ENCODE measurements at regions not wholly inside any gene's neighbourhood (a gene's known extent, or its start where the extent isn't known, plus 50 kb on each side); places are given as distances from the start of the nearest gene placed in this dataset.

DNA sequence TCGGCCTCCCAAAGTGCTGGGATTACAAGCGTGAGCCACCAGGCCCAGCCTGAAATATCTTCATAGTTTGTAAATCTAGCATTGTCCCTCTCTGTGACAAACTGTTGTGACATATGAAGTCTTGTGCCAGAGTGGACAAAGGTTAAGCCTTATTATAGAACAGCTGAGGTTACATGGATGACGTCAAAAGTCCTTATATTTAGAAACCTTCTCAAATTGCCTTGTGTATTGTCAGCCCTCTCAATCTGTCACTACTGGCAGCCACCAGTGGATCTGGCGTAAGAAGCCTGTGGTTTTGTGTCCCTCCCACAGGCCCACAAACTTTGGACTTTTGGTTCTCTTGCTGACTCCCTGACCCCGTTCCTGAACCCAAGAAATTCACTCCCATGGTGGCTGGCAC lies 79.4 kb upstream of the CCDC112 start:
- H3K36me3 Mint-ChIP-seq (ENCODE audit: low read depth) = no peaks in the 10 kb centered on the region
- no peaks in the 10 kb centered on the region for H3K9me3 Mint-ChIP-seq

DNA sequence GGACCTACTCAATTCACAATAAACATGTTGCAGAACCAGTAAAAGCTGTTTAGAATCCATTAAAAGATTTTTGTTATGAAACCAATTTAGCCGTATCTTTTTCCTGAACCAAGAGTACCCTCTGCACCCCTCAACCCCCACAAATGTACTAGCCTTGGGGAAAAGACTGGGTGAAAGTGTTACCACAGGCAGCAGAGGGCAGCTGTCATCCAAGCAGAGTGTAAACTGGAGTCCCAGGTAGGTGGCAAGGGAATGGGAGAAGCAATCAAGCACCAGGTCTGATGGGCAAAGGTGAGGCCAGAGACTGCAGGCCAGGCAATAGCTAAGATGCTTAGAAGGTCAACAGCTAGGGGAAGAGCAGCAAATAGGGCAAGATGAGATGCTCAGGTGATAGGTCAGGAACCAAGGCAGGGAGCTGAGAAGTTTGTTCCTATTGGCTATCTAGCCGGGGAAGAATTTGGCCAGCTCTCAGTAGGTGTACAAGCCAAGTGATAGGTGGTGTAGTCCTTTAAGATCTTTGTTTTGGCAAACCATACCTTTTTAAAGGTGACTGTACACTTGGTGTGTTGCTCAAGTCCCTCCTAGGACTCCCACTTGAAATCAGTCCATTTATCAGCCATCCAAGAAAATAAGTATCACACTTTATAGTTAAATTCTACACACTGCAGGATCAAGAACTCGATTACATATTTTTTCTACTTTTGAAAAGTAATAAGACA lies 77.8 kb upstream of the CCDC112 start:
- Mint-ChIP-seq H3K9me3 (no peaks in the 10 kb centered on the region), H3K27me3 (ENCODE audit: insufficient read depth) (peaks cover 1% of the 10 kb centered on the region), H3K4me1 (ENCODE audit: low read depth) (peaks cover 23% of the 10 kb centered on the region), H3K27ac (no peak overlapping the region), H3K36me3 (ENCODE audit: low read depth) (no peaks in the 10 kb centered on the region), H3K4me3 (no peak overlapping the region)
- intact Hi-C loops (cut with micrococcal nuclease) = no loop called here
- no peak for DNase-seq (ENCODE audit: low spot score)

More for the DNA sequence above, 79.4 kb upstream of the CCDC112 start:
- peaks cover 29% of the 10 kb centered on the region for H3K4me1 Mint-ChIP-seq (ENCODE audit: low read depth)
- peaks cover 1% of the 10 kb centered on the region for H3K27me3 Mint-ChIP-seq (ENCODE audit: insufficient read depth)
- no peak overlapping the region for H3K27ac Mint-ChIP-seq
- no peak overlapping the region for H3K4me3 Mint-ChIP-seq
- intact Hi-C loops (cut with micrococcal nuclease) = loop anchor here (2.0 to 5.0 kb wide), 4 partner anchors 166 to 225 kb away; partner anchors contain the start of gene FEM1C
- DNase-seq (ENCODE audit: low spot score) = no peak

DNA sequence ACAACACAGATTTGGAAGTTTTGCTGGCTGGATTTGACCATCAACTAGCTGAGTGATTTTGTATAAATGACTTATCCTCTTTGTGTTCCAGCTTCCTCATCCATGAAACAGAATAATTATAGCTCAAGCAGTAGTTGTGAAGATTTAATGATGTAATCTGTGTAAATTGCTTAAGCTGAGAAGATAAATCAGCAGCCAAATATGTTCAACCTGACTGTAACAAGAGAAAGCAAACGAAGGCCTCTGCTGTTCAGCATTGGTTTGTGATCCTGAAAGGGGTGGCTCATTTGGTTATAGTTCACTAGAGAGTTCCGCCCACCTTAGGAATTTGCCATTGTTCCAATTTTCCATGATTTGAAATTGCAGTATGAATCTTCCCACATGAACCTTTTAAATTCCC lies 75.7 kb upstream of the CCDC112 start:
- Mint-ChIP-seq H3K9me3 (no peaks in the 10 kb centered on the region), H3K27me3 (ENCODE audit: insufficient read depth) (peaks cover 1% of the 10 kb centered on the region), H3K4me3 (no peak overlapping the region), H3K36me3 (ENCODE audit: low read depth) (no peaks in the 10 kb centered on the region), H3K4me1 (ENCODE audit: low read depth) (peaks cover 3% of the 10 kb centered on the region), H3K27ac (no peak overlapping the region)
- DNase-seq (ENCODE audit: low spot score) = no peak
- intact Hi-C loops (cut with micrococcal nuclease) = no loop called here

DNA sequence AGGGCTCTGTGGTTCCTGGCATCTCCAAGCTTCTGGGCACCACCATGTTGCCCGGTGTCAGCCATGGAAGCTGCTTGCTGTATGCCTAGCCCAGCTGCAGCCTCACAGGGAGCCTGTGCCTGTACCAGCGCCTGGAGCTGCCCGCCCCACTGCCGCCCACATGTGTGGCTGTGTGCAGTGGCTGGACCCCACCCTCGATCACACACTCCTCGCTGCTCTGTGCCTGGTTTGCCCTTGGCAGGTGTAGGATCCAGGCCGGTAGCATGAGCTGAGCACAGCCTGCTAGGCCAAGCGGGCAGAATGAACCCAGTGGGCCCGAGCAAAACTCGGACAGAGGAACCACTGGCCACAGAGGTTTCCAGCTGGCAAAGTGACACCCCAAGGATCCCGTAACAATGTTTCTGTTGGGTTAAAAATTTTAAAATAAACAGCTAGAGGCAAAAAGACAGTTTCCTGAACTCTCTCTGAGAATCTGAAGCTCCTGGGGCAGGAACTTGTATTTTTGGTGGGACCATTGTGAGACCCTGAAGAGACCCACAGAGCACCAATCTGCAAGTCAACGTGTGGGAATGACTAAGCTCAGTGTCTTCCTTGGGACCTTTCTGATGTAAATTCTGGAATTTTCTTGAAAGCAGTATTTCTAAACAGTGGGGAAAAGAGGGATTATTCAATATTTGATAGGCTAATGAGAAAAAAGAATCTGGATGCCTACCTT lies 73.1 kb upstream of the CCDC112 start:
- Mint-ChIP-seq H3K36me3 (ENCODE audit: low read depth) (no peaks in the 10 kb centered on the region), H3K4me3 (no peak overlapping the region), H3K9me3 (no peaks in the 10 kb centered on the region), H3K4me1 (ENCODE audit: low read depth) (no peaks in the 10 kb centered on the region), H3K27me3 (ENCODE audit: insufficient read depth) (peaks cover 1% of the 10 kb centered on the region), H3K27ac (no peak overlapping the region)
- DNase-seq (ENCODE audit: low spot score) = no peak
- intact Hi-C loops (cut with micrococcal nuclease) = no loop called here

DNA sequence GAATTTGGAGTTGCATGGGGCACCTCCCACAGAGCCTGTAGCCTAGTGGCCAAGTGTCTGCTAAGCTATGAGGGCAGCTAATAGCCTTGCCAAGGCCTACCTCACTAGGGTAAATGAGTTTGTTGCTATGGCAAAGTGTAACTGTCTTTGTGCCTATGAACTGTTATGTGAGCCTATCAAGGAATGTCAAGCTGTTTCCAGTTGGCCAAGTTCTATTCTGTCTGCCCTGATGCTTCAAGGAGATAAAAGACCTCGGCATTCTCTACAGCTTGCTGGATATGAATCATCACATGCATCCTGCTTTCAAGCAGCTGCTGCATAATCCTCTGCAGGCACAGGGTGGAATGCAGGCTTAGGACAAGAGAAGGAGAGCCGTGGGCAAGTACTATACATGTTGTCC lies 69.8 kb upstream of the CCDC112 start:
- Mint-ChIP-seq H3K4me3 (no peak overlapping the region), H3K27me3 (ENCODE audit: insufficient read depth) (no peaks in the 10 kb centered on the region), H3K27ac (no peak overlapping the region), H3K9me3 (no peaks in the 10 kb centered on the region), H3K4me1 (ENCODE audit: low read depth) (no peaks in the 10 kb centered on the region), H3K36me3 (ENCODE audit: low read depth) (no peaks in the 10 kb centered on the region)
- no peak for DNase-seq (ENCODE audit: low spot score)
- intact Hi-C loops (cut with micrococcal nuclease) = no loop called here

DNA sequence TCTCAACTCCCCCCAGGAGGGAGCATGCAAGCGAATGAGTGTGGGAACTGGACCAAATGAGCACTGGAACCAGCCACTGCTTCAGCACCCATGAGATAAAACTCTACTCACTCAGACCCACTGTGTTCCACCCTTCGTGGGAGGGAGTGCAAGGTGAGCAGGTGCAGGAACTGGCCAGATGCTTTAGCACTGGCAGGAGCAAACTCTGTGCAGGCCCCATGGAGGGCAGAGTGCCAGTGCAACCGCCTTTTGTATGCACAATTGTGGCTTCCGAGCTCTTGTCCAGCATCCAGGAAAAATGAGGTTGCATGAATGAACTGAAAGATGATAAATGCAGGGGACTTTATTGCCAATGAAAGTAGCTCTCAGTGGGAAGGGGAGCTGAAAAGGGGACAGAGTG lies 67.4 kb upstream of the CCDC112 start:
- Mint-ChIP-seq H3K27ac (no peak overlapping the region), H3K27me3 (ENCODE audit: insufficient read depth) (peaks cover 4% of the 10 kb centered on the region), H3K36me3 (ENCODE audit: low read depth) (no peaks in the 10 kb centered on the region), H3K9me3 (no peaks in the 10 kb centered on the region), H3K4me3 (no peak overlapping the region), H3K4me1 (ENCODE audit: low read depth) (no peaks in the 10 kb centered on the region)
- intact Hi-C loops (cut with micrococcal nuclease) = no loop called here
- no peak for DNase-seq (ENCODE audit: low spot score)

DNA sequence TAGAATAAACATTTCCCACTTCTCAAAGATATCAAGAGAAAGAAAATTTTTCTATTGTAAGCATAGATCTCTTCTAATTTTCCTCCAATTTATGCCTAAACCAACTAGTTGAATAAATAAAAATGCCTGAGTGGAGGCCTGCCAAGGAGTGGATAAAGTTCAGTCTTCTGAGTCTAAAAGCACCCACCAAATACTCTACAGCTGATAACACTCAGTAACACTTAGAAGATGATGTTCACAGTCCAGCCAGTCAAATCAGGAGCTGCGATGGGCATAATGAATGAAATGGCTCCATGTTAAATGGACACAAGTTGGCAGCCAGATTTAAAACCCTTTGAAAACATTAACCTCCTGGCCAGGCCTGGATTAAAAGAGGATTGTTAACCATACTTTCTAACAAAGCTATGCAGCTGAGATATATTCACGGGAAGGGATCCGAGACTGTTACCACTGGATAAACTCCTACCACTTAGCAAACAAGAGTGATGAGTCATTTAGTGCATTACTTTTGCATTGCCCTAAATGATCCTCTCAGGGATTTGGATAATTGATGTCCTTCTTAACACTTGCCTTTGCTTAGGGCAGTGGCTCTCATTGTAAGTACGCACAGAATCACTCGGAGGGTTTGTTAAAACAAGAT lies 63.7 kb upstream of the CCDC112 start:
- peaks cover 16% of the 10 kb centered on the region for H3K27me3 Mint-ChIP-seq (ENCODE audit: insufficient read depth)
- H3K9me3 Mint-ChIP-seq = no peaks in the 10 kb centered on the region
- intact Hi-C loops (cut with micrococcal nuclease) = no loop called here
- H3K27ac Mint-ChIP-seq = no peak overlapping the region
- DNase-seq (ENCODE audit: low spot score) = no peak
- H3K4me1 Mint-ChIP-seq (ENCODE audit: low read depth) = no peaks in the 10 kb centered on the region
- H3K36me3 Mint-ChIP-seq (ENCODE audit: low read depth) = no peaks in the 10 kb centered on the region
- no peak overlapping the region for H3K4me3 Mint-ChIP-seq

DNA sequence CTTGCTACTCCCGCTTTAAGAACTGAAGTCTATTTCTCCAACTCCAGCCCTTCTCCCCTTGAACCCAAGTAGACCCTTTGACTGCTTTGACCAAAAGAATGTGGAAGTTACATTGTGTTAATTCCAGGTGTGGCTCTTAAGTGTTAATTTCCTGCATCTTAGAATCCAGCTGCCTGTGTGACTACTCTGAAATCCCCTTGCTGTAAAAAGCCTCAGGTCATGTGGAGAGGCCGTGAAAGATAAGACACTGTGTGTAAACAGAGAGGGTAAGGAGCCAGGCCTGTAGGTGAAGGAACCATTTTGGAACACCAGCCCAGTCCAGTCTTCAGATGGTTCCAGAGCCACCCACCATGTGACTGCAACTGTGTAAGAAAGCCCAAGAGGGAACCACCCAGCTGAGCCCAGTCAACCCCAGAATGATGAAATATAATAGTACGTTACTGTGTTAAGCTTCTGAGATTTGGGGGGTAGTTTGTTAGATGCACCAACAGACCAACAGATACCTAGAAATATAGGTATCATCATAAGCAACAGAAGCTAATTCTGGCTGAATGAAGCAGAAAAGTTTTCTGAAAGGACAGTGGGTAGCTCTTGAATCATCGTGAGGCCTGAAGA lies 59.4 kb upstream of the CCDC112 start:
- H3K9me3 Mint-ChIP-seq = no peaks in the 10 kb centered on the region
- no peaks in the 10 kb centered on the region for H3K36me3 Mint-ChIP-seq (ENCODE audit: low read depth)
- H3K4me1 Mint-ChIP-seq (ENCODE audit: low read depth) = no peaks in the 10 kb centered on the region
- H3K27ac Mint-ChIP-seq = no peak overlapping the region
- intact Hi-C loops (cut with micrococcal nuclease) = no loop called here
- H3K27me3 Mint-ChIP-seq (ENCODE audit: insufficient read depth) = peaks cover 13% of the 10 kb centered on the region
- no peak overlapping the region for H3K4me3 Mint-ChIP-seq
- DNase-seq (ENCODE audit: low spot score) = no peak

DNA sequence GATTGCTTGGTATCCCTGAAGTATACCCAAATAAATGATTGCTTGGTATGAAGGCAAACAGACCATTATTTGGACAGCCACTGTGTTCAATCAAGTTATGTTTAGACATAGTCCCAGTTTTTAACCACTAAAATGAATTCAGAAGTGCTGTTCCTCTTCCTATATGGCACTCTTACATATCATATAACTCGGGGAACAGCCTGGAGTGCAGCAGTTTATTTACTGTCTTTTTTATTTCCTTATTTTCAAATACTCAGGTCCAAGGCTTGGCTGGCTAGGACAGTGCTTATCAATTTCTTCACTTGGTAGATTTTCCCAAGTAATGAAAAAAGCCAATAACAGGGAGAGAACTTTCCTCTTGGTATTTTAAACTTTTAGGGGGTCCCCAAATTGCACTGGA lies 58.6 kb upstream of the CCDC112 start:
- intact Hi-C loops (cut with micrococcal nuclease) = no loop called here
- Mint-ChIP-seq H3K27ac (no peak overlapping the region), H3K4me3 (no peak overlapping the region), H3K9me3 (no peaks in the 10 kb centered on the region), H3K4me1 (ENCODE audit: low read depth) (no peaks in the 10 kb centered on the region), H3K36me3 (ENCODE audit: low read depth) (no peaks in the 10 kb centered on the region), H3K27me3 (ENCODE audit: insufficient read depth) (peaks cover 12% of the 10 kb centered on the region)
- DNase-seq (ENCODE audit: low spot score) = no peak

DNA sequence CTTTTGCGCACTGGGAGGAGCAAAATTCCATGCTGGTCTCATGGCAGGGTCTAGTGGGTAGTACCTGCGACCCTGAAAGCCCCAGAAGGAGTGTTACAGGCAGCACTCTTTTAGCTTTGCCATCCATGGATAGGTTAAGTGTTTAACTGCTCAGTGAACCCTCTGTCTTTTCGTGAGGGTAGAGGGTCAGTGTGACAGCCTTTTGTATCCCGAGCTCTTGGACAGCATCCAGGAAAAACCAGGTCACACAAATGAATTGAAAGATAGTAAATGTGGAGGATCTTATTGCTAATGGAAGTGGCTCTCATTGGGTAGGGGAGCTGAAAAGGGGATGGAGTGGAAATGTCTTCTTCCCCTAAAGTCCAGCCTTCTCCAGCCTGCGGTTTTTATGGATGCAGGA lies 57.8 kb upstream of the CCDC112 start:
- Mint-ChIP-seq H3K27ac (no peak overlapping the region), H3K27me3 (ENCODE audit: insufficient read depth) (peaks cover 14% of the 10 kb centered on the region), H3K9me3 (no peaks in the 10 kb centered on the region), H3K4me1 (ENCODE audit: low read depth) (no peaks in the 10 kb centered on the region), H3K36me3 (ENCODE audit: low read depth) (no peaks in the 10 kb centered on the region), H3K4me3 (no peak overlapping the region)
- intact Hi-C loops (cut with micrococcal nuclease) = no loop called here
- DNase-seq (ENCODE audit: low spot score) = no peak

DNA sequence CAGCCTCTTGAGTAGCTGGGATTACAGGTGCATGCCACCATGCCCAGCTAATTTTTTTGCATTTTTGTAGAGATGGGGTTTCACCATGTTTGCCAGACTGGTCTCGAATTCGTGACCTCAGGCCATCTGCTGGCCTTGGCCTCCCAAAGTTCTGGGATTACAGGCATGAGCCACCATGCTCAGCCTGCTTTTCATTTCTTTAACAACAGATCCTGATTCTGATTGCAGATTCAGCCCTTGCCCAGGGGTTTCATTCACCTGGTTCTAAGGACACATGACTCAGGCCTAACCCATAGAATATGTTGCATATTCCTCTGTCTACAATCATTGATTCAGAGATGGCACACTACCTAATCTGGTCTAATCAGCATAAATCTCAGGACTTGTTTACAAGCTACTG lies 56.1 kb upstream of the CCDC112 start:
- Mint-ChIP-seq H3K36me3 (ENCODE audit: low read depth) (no peaks in the 10 kb centered on the region), H3K27me3 (ENCODE audit: insufficient read depth) (peaks cover 11% of the 10 kb centered on the region), H3K27ac (no peak overlapping the region), H3K4me3 (no peak overlapping the region), H3K9me3 (no peaks in the 10 kb centered on the region), H3K4me1 (ENCODE audit: low read depth) (no peaks in the 10 kb centered on the region)
- no peak for DNase-seq (ENCODE audit: low spot score)
- intact Hi-C loops (cut with micrococcal nuclease) = no loop called here

DNA sequence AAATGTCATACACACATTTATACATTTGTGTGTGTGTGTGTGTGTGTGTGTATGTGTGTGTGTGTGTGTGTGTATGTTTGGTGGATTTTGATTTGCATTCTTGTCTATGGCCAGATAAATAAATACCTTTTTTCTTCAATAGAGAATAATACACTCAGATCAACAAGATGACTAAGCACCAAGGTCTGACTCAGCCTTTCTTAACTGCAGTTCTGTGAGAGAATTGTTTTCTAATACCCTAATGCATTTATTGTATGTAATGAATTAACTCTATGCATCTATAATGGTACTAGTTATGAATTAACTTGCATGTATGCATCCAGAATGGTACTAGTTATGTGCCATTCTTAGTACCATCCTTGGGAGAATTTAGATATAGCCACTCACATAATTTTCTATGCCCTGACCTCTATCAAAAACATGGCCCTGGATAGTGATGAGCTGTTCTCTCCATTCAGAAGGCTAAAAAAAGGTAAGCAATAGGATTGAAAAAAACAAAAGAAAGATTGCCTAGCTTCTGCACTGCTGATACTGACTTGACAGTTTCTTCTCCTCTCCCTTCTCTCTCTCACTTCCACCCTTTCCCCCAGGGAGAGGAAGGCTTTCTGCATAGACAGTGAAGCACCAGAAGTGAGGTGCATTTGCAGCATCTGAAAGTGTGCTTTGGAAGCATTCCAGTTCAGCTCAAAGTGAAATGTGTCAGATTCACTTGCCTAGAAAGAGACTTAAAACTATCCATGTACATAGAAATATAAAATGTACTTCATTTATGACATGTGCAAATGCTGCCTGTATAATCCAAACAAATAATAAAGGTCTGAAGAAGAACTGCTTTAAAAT lies 55.1 kb upstream of the CCDC112 start:
- intact Hi-C loops (cut with micrococcal nuclease) = no loop called here
- Mint-ChIP-seq H3K27me3 (ENCODE audit: insufficient read depth) (peaks cover 4% of the 10 kb centered on the region), H3K9me3 (no peaks in the 10 kb centered on the region), H3K4me1 (ENCODE audit: low read depth) (no peaks in the 10 kb centered on the region), H3K27ac (no peak overlapping the region), H3K4me3 (no peak overlapping the region), H3K36me3 (ENCODE audit: low read depth) (no peaks in the 10 kb centered on the region)
- DNase-seq (ENCODE audit: low spot score) = no peak
